HG02759 (cell line): ENCODE measurements at regions not wholly inside any gene's neighbourhood (a gene's known extent, or its start where the extent isn't known, plus 50 kb on each side); places are given as distances from the start of the nearest gene placed in this dataset.
"Not testable (repeated sequence)": the region's sequence is repeated elsewhere in the genome, so short reads cannot be mapped to it uniquely, and the experiment has no call there.

Source experiments
- ATAC-seq: cut with Tn5 transposase; IDR thresholded peaks from one replicate; pipeline ENCODE4 v1.9.1; 2021; ENCODE audit warnings: mild to moderate bottlenecking, moderate library complexity; ENCODE audit not compliant: unreplicated experiment

DNA sequence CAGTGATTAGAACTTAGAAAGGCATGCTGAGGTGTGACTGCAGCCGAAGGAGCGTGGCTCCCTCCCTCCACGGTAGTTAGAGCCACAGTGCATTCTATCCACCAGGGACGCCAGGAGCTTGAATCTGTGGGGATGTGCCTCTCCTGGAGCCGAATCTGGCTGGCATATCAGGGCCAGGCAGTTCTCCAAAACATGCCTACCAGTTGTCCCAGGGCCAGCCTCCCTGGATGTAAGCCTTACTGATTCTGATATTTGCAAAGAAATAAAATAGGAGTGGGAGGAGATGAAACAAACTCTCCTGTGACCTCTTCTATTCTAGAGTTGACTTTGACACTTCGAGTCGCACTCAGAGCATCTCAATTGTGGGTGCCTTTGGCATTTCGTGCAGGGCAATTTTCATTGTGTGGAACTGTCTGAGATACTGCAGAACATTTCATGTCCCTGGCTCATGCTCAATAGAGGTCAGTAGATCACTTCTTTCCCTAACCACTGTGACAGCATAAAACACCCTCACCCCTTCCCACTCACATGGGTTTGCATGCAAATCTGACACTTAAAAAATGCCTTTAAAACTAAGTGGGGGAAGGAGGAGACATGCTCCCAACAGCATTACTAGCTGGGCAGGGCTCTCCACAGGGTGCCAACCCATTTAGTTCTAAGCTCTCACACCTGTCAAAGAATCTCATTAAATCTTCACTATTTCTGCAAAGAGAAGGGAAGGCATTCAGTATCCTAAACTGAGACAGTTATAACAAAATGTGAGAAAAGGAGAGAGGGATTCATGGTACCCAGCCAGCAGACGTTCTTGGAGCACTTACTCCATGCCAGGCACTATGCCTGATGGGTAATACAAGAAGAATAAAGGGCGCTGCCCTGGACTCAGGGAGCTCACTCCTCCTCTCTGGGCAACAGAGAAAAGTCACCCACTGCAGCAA is 378.9 kb downstream of the PREX1 start:
- ATAC-seq = no peak

- ATAC-seq = no peak
Observed at GRCh38 chr20:48447456-48447855, 380.3 kb downstream of the PREX1 start.

- no peak for ATAC-seq
Observed at GRCh38 chr20:48445827-48446226, 382.0 kb downstream of the PREX1 start.

GRCh38 chr20:48444249-48444648 is 383.6 kb downstream of the PREX1 start:
- ATAC-seq = no peak

- no peak for ATAC-seq
Observed at GRCh38 chr20:48440916-48441315, 386.9 kb downstream of the PREX1 start.

DNA sequence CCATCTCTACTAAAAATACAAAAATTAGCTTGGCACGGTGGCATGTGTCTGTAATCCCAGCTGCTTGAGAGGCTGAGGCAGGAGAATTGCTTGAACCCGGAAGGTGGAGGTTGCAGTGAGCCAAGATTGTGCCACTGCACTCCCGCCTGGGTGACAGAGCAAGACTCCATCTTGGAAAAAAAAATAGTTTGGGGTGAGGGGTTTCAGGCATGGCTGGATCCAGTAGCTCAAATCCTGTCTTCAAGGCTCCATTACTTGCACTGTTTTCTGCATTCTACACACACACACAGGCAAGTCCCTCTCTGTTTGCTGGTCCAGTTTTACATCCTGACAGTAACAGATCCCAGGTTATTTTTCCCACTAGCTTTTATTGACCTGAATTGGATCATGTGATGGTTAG is 387.5 kb downstream of the PREX1 start:
- not testable (repeated sequence) for ATAC-seq

DNA sequence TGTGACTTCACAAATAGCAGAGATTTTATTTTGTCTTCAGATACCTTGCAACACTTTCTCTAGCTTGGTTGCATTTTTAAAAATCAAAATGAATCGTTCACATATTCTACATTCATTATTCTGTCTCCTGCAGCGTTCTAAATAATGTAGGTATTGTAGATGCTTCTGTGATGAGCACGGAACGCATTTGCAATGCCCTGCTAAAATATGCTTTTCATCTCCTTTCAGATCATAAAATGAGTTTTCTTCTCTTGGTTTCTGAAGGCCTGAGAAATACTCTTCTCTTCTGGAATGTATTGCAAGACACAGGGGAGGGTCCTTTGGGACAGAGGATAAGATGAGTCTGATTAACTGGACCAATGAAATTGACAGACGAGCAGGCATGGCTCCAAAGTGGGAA is 390.7 kb downstream of the PREX1 start:
- ATAC-seq = no peak

DNA sequence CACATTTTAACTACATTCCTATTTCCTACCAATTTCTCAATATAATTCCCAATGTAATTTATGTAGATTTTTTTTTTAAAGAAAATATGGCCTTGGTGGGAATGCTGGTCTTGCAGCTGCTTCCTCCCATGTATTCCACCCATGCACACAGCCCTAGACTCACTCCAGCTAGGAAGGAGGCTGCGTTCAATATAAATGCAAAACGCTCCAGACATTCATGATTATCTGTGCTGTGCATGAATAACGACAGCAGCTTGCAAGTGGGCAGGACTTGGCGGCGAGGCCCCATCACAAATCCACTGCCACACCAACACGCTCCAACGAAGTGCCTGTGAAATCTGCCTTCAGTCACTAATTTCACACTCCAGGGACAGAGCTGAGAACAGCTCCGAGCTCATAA is 391.2 kb downstream of the PREX1 start:
- ATAC-seq = not testable (repeated sequence)

- no peak for ATAC-seq
Observed at GRCh38 chr20:48433178-48433577, 394.6 kb downstream of the PREX1 start.

- ATAC-seq = no peak
Observed at GRCh38 chr20:48432494-48432832, 395.3 kb downstream of the PREX1 start.

DNA sequence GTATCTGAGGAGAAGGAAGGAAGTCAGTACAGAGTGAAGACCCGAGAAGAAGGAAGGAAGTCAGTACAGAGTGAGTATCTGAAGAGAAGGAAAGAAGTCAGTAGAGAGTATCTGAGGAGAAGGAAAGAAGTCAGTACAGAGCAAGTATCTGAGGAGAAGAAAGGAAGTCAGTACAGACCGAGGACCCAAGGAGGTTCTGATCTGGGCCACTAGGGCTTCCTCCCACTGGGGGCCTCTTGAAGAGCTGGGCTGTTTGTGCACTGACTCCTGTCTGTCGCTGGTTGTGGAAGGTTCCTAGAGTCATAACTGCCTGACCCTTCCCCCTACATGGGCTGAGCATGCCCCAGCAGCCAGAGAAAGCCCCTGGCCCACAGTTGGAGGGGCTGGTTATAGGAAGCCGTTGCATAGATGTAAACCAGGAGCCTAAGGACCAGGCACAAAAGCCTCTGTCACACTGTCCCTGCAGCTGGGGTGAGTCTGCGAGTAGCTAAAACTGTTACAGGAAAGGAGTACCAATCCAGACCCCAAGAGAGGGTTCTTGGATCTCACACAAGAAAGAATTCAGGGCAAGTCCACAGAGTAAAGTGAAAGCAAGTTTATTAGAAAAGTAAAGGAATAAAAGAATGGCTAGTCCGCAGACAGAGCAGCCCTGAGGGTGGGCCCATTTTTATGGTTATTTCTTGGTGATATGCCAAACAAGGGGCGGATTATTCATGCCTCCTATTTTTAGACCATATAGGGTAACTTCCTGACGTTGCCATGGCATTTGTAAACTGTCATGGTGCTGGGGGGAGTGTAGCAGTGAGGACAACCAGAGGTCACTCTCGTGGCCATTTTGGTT is 395.9 kb downstream of the PREX1 start:
- ATAC-seq = no peak

GRCh38 chr20:48426630-48427029 is 401.2 kb downstream of the PREX1 start:
- ATAC-seq = no peak

DNA sequence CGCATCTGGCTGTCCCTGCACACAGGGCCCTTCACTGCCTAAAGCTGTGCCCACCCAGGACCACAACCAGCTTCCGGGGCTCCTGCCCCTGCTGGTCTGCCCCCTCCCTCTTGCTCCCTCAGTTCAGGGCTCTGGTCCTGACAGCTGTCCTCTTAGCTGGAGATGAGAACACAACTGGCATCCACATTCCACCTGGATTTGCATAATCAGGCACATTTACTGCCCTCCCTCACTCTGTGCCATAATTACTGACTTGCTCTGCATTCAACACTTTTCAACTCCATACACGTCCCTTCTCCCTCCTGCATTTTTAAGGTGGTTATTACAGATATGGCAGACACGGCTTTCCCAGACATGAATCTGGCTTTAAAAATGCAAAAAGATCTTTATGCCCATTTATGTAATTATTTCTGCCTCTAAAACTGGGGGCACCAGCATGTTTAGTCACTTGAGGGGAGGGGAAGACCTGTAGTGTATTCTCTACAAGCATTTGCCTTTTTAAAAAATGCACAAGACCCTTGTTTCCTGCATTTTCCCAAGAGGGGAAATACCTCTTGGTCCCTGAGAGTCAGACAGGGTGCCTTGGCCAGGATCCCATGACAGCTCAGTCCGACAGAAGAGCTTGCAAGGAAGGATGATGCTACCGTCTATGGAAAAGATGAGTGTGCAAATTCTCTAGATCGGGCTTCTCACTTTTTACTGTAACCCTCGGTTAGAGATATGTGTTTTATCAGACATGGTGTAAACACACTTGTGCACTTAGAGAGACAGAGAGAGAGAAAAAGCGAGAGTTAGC is 401.8 kb downstream of the PREX1 start:
- ATAC-seq = no peak

GRCh38 chr20:48425321-48425720 is 402.5 kb downstream of the PREX1 start:
- no peak for ATAC-seq

- ATAC-seq = no peak
Observed at GRCh38 chr20:48422242-48422960, 405.4 kb downstream of the PREX1 start.

GRCh38 chr20:48421547-48421946 is 406.3 kb downstream of the PREX1 start:
- no peak for ATAC-seq

- ATAC-seq = no peak
Observed at GRCh38 chr20:48420176-48420575, 407.6 kb downstream of the PREX1 start.

- ATAC-seq = no peak
Observed at GRCh38 chr20:48419173-48419572, 408.6 kb downstream of the PREX1 start.

- ATAC-seq = no peak
Observed at GRCh38 chr20:48416002-48416401, 411.8 kb downstream of the PREX1 start.

GRCh38 chr20:48414786-48415185 is 413.0 kb downstream of the PREX1 start:
- no peak for ATAC-seq
